Calu3 (cell line): ENCODE measurements at regions not wholly inside any gene's neighbourhood (a gene's known extent, or its start where the extent isn't known, plus 50 kb on each side); places are given as distances from the start of the nearest gene placed in this dataset.

Experiments used
- BruUV-seq: library from RNA; stranded (reverse); fragments of 400-500 nt; replicated peaks from 2 replicates; lab custom pipeline; 2021; lab: Mats Ljungman, UMichigan
- CTCF ChIA-PET: fragments of 300-600 bp; sonication (Branson Sonifier 250); formaldehyde crosslinking; loops from one replicate; lab custom pipeline; 2022; ENCODE audit warnings: antibody characterized with exemption; lab: Charles Lee
- DNase-seq: peaks from one replicate; pipeline ENCODE4 v3.0.0; 2022
- H3K27ac Mint-ChIP-seq: one replicate; pipeline ENCODE4 v1.8.0; 2022; ENCODE audit warnings: mixed read lengths; ENCODE audit not compliant: unreplicated experiment
- H3K27me3 Mint-ChIP-seq: one replicate; pipeline ENCODE4 v1.8.0; 2022; ENCODE audit warnings: mixed read lengths; ENCODE audit not compliant: unreplicated experiment
- H3K36me3 Mint-ChIP-seq: one replicate; pipeline ENCODE4 v1.8.0; 2022; ENCODE audit warnings: mild to moderate bottlenecking, moderate library complexity, mixed read lengths; ENCODE audit not compliant: insufficient read depth, unreplicated experiment
- H3K4me1 Mint-ChIP-seq: one replicate; pipeline ENCODE4 v1.8.0; 2022; ENCODE audit warnings: mild to moderate bottlenecking, low read depth, mixed read lengths; ENCODE audit not compliant: unreplicated experiment
- H3K4me3 Mint-ChIP-seq: one replicate; pipeline ENCODE4 v1.8.0; 2022; ENCODE audit warnings: mild to moderate bottlenecking, low read depth, moderate library complexity, mixed read lengths; ENCODE audit not compliant: unreplicated experiment
- H3K9me3 Mint-ChIP-seq: one replicate; pipeline ENCODE4 v1.8.0; 2022; ENCODE audit warnings: low read depth, mixed read lengths; ENCODE audit not compliant: unreplicated experiment
- intact Hi-C: fragments of 100-400 bp; cut with micrococcal nuclease; formaldehyde crosslinking; loops from one replicate; pipeline ENCODE4 v1.10.0; 2022; ENCODE audit not compliant: unreplicated experiment
- TF ChIP-seq, protein P1 (sequence below): fragments of 200-600 bp; IDR thresholded peaks from one replicate; pipeline ENCODE4 v1.8.0; 2022; ENCODE audit warnings: antibody characterized with exemption; ENCODE audit not compliant: unreplicated experiment

DNA sequence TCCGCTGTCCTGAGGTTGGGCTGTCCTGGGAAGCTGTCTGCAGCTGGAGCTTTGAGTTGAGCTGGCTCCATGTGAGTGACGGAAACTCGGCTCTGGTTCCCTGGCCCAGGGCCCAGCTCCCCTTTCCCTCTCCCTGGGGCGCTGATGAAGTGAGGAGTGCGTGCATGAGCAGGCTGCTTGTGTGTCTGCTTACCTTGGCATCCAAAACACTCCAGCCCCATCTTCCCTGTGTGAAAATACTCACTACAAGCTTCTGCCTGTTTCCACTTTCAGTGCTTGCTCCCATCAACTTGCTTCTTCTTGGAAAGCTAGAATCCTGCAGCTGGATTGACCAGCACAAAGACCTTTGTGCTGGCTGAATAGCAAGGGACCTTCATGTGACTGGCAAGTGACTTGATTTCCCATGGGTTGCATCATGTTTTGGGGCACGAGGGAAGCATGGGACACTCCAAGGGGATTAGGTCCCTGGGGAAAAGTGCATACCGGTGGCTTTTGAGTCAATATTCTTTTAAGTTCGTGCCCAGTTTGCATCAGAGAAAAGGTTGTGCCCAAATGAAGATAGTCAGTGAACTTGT, 198.1 kb downstream of the GADD45G start:
- no peaks in the 10 kb centered on the region for H3K9me3 Mint-ChIP-seq
- intact Hi-C loops: no loop called here
- H3K27me3 Mint-ChIP-seq: peaks cover 95% of the 10 kb centered on the region
- CTCF ChIA-PET: no interaction called here
- no peaks in the 10 kb centered on the region for H3K36me3 Mint-ChIP-seq
- no TSS peak for BruUV-seq
- H3K4me1 Mint-ChIP-seq: no peaks in the 10 kb centered on the region
- H3K27ac Mint-ChIP-seq: no peak overlapping the region
- TF ChIP-seq, protein P1, sequence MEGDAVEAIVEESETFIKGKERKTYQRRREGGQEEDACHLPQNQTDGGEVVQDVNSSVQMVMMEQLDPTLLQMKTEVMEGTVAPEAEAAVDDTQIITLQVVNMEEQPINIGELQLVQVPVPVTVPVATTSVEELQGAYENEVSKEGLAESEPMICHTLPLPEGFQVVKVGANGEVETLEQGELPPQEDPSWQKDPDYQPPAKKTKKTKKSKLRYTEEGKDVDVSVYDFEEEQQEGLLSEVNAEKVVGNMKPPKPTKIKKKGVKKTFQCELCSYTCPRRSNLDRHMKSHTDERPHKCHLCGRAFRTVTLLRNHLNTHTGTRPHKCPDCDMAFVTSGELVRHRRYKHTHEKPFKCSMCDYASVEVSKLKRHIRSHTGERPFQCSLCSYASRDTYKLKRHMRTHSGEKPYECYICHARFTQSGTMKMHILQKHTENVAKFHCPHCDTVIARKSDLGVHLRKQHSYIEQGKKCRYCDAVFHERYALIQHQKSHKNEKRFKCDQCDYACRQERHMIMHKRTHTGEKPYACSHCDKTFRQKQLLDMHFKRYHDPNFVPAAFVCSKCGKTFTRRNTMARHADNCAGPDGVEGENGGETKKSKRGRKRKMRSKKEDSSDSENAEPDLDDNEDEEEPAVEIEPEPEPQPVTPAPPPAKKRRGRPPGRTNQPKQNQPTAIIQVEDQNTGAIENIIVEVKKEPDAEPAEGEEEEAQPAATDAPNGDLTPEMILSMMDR: no peak
- DNase-seq: no peak
- no peak overlapping the region for H3K4me3 Mint-ChIP-seq

- TF ChIP-seq, protein P1: no peak
- BruUV-seq: no TSS peak
- DNase-seq: no peak
- H3K36me3 Mint-ChIP-seq: no peaks in the 10 kb centered on the region
- CTCF ChIA-PET: no interaction called here
- no peak overlapping the region for H3K27ac Mint-ChIP-seq
- intact Hi-C loops: no loop called here
- H3K4me3 Mint-ChIP-seq: no peak overlapping the region
- peaks cover 98% of the 10 kb centered on the region for H3K27me3 Mint-ChIP-seq
- H3K9me3 Mint-ChIP-seq: no peaks in the 10 kb centered on the region
- H3K4me1 Mint-ChIP-seq: no peaks in the 10 kb centered on the region
Measured at GRCh38 chr9:89803403-89803802, 198.6 kb downstream of the GADD45G start.

- Mint-ChIP-seq H3K36me3 (no peaks in the 10 kb centered on the region), H3K27ac (no peak overlapping the region), H3K4me3 (no peak overlapping the region), H3K27me3 (peaks cover 97% of the 10 kb centered on the region), H3K4me1 (no peaks in the 10 kb centered on the region), H3K9me3 (no peaks in the 10 kb centered on the region)
- CTCF ChIA-PET: interaction anchor here (0.6 to 0.7 kb wide), 2 partner anchors 65 to 250 kb away, joined by 3 read pairs; no protein-coding TSS in a partner anchor
- intact Hi-C loops: no loop called here
- no peak for DNase-seq
- TF ChIP-seq, protein P1: no peak
- no TSS peak for BruUV-seq
Measured at GRCh38 chr9:89804766-89805531, 200.1 kb downstream of the GADD45G start.

GRCh38 chr9:89805571-89806292, 200.9 kb downstream of the GADD45G start:
- no peaks in the 10 kb centered on the region for H3K4me1 Mint-ChIP-seq
- intact Hi-C loops: no loop called here
- no peak overlapping the region for H3K27ac Mint-ChIP-seq
- peaks cover 92% of the 10 kb centered on the region for H3K27me3 Mint-ChIP-seq
- no peaks in the 10 kb centered on the region for H3K9me3 Mint-ChIP-seq
- no TSS peak for BruUV-seq
- no peak overlapping the region for H3K4me3 Mint-ChIP-seq
- H3K36me3 Mint-ChIP-seq: no peaks in the 10 kb centered on the region
- TF ChIP-seq, protein P1: no peak
- CTCF ChIA-PET: interaction anchor here (0.6 to 0.7 kb wide), 2 partner anchors 66 to 251 kb away, joined by 3 read pairs; no protein-coding TSS in a partner anchor
- DNase-seq: no peak
